ENCODE measurements at regions not wholly inside any gene's neighbourhood (a gene's known extent, or its start where the extent isn't known, plus 50 kb on each side); places are given as distances from the start of the nearest gene placed in this dataset.
"Not testable (repeated sequence)": the region's sequence is repeated elsewhere in the genome, so short reads cannot be mapped to it uniquely, and the experiment has no call there.

DNA sequence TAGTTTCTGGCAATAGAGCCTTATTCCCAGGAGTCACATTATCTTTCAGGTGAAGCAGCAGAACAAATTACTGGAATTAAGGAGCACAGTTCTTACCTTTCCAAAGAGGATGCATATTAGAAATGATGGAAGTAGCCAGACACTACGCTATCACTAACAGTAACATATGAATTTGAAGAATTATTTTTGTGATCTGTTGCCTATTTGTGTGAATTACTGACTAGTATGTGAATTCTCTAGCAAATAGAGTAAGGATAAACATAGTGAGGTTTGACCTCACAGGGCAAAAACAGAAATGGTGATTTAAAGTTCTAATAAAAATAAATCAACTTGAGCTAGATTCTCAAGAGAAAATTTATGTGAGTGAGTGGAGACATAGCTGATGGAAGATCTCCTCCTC is 1299.3 kb downstream of the XPNPEP1 start:
- DNase-seq, result no peak

DNA sequence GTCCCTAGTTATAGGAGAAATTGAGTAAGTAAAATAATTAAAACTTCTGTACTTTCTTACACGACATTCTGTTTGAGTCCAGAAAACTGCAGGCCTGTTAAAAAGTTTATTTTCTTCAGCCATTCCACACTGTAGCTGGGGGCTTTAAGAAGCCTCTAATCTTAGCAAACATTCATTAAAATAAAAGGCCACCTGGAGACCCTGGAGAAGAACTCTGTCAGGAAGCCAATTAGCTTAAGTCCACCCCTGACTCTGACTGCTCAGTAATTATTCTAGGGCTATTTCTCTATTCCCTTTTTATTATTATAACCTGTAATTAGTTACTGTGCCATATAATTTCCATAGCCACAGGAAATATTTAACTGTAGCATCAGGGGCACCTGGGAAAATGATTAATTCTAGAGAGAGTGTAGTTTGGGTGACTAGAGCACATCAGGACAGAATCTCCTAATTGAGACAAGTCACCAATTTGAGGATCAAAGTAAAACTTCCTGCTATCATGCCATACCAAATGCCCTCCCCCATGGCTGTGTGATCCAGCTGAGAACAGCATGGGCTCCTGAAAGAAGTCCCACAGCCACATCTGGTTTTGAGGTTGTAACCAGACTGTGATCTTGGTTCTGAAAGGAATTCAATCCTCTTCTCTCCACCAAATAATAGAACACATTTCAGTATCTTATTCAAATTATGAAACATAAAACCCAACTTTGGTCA is 1302.3 kb downstream of the XPNPEP1 start:
- no peak for DNase-seq

DNA sequence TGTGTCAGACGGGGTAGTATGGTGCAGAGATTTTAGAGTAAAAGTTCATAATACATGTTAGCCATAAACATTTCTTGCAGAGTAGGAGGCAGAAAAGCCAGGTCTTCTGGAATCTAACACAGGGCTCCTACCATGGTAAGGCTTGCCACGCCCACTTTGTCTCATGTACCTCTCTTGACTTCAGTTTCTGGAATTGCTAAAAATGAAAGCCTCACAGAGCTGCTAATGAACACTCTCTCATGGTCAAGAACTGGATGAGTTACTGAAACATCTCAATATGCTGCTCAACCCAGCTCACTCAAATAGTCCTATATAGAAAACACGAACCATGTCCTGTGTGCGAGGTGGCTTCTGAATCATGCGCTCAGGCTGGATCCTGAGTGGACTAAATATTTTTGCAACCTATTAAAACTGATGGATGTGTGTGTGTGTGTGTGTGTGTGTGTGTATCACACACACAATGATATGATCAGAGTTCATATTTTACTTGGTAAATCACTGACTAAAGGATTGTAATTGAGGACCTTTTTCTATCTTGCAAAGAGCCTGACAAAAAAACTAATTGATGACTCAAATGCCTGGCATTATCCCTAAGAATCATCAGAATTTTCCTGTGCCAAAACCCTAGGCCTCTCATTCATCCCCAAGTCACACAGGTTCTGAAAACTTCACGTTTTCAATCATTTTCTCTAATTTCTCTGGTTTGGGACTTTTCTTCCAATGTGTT is 1306.6 kb downstream of the XPNPEP1 start:
- DNase-seq, result no peak

DNA sequence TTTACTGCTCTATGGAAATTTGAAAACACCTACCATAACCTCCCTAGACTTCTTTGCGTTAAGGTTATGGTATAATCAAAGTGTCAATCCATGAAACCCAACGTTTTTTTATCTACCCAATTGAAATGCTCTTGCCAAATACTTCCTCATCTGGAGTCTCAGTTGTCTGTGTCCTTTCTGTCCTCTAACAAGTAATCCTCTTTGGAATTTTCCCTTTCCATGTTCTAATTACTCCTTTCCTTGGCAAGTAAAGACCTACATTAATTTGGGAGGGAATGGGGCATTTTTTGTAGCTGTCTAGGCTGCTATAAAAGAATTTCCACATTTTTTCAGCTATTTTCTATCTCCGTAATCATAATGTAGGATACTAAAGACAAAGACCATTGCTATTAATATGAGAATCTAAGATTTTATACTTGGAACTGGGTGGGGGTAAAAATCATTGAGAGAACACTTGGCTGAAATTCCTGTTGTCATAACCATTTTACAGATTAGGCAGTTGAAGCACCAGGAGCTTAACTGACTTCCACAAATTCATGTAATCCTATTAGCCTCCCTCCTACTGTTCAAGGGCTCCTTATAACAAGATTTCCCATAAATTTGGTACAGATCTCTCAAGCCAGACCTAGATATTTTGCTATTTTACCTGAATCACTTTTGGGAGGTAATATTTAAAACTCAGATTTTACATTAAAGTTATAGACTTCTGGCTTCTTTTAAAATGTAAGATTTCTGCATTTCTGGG is 1307.6 kb downstream of the XPNPEP1 start:
- no peak for DNase-seq

DNA sequence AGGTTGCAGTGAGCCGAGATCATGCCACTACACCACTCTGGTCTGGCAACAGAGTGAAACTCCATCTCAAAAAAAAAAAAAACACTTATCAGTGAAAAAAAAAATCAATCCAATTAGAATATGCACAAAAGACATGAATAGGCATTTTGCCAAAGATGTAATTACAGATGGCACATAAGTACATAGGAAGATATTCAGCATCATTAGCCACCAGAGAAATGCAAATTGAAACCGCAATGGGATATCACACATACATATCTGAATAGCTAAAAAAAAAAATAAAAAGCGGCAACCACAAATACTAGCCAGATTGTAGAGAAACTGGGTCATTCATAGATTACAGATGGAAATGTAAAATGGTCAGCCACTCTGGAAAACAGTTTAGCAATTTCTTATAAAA is 1310.8 kb downstream of the XPNPEP1 start:
- DNase-seq, result no peak

DNA sequence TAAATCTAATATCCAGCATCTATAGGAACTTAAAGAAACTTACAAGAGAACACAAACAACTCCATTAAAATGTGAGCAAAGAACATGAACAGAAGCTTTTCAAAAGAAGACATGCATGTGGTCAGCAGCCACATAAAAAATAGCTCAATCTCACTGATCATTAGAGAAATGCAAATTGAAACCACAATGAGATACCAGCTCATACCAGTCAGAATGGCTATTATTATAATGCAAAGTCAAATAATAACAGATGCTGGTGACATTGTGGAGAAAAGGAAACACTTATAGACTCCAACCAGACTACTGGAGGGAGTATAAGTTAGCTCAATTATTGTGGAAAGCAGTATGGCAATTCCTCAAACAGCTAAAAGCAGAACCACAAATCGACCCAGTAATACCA is 1314.5 kb downstream of the XPNPEP1 start:
- DNase-seq, result no peak

DNA sequence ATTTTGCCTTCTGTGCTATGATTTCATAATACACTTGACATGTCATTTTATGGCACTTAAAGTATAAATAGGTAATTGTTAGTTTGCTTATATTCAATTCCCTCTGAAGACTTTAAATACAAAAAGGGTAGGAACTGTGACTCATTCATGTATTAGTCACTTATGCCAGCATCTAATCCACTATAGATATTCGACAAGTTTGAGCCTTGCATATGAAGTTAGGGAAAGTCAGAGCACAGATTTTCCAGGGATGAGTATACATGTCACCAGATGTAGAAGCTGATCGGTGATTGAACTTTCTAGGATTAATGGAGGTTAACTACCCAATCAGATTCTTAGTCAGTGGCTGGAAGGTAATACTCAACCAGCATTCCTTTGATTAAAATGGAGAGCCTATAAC is 1321.5 kb downstream of the XPNPEP1 start:
- DNase-seq, result no peak

DNA sequence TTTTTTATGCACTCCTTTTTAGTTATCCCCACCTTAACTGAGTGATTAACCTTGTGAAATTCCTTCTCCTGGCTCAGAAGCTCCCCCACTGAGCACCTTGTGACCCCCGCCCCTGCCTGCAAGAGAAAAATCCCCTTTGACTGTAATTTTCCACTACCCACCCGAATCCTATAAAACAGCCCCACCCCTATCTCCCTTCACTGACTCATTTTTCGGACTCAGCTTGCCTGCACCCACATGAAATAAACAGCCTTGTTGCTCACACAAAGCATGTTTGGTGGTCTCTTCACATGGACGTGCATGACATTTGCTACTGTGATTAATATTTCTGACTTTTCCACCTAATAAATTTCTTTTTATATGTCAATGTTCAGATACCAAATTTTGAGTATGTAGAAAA is 1322.8 kb downstream of the XPNPEP1 start:
- DNase-seq, result not testable (repeated sequence)

DNA sequence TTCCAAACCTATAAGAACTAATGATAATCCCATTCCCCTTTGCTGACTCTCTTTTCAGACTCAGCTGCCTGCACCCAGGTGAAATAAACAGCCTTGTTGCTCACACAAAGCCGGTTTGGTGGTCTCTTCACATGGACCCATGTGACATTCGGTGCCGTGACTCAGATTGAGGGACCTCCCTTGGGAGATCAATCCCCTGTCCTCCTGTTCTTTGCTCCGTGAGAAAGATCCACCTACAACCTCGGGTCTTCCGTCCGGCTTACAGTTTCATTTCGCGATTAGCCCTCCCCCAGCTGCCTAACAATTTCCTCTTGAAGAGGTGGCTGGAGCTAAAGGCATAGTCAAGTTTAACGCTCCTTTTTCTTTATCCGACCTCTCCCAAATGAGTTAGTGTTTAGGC is 1324.0 kb downstream of the XPNPEP1 start:
- DNase-seq, result not testable (repeated sequence)

DNA sequence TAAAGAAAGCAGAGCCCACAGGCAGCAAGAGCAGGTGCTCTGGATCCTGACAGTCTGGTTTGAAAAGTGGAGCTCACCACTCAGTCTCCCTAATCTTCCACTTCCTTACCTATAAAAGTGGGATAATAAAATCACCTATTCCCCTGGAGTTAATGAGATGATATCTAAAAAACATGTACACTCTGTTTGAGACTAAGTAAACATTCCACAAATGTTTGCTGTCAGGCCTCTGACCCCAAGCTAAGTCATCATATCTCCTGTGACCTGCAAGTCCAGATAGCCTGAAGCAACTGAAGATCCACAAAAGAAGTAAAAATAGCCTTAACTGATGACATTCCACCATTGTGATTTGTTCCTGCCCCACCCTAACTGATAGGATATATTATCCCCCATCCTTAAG is 1324.5 kb downstream of the XPNPEP1 start:
- DNase-seq, result no peak

DNA sequence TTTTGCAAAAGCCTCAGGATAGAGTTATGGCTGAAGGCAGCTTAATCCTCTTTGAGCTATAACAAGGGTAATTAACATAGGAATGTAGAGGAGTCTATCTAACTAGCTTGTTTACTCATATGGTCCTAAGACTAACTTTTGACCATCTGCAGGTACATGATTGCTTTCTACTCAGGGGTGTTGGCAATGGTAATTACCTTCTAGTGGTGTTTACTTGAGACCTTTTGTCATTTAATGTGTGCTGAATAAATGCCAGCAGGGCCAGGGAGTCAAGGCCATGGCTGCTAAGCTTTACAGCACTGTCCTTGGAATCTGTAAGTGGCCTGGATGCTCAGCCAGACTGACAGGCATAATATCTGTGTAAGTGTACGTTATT is 1325.0 kb downstream of the XPNPEP1 start:
- no peak for DNase-seq

DNA sequence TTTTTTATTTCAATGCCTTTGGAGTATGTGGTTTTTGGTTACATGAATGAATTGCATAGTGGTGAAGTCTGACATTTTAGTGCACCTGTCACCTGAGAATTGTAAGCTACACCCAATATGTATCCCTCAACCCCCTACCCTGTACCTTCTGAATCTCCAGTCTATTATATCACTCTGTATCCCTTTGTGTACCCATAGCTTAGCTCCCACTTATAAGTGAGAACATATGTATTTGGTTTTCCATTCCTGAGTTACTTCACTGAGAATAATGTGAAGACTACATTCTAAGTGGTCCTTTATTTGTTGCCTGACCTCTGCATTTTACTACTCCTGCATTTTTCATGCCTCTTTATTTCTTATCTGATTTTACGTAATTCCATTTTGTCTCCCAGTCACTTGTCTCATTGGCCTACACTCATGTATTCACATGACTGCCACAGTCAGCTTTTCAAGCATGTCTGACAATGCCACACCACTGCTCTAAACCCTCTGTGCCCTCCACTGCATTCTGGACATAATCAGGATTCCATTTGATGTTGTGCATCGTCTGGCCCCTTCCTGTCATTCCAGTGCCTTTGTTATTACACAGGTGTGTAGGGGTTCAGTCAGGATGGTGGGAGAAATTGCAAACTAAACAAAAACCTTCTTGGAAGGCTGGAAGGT is 1325.5 kb downstream of the XPNPEP1 start:
- no peak for DNase-seq

DNA sequence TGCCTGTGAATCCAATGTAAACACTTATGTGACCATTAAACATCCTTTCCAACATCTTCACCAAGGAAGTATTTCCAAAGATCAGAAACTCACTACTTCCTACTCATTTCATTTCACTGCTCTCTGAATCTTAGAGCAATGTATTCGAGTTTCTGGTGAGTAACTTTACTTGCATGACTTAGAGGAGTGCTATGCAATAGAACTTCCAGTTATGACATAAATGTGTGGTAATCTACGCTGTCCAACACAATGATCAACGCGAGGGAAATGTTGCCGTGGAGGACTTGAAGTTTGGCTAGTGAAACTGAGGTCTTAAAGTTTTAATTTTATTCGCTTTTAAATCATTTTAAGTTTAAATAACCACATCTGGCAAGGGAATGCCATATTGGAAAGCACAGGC is 1326.3 kb downstream of the XPNPEP1 start:
- no peak for DNase-seq

DNA sequence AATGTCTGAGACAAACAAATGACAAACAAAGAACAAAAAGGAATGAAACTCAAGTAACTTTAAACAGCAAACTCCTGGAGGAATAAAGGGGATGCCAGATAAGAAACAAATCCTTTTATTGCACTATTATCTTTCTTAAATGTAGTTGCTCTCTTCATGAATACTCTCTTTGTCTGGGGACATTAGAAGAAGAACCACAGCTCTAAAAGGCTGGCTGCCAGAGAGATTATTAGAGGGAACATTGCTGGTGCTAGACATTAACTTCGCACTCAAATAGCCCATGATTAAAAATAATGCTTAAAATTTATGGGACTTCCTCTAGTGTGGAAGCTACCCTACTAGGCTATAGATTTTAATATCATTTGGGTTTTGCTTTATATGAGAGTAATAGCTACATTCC is 1330.4 kb downstream of the XPNPEP1 start:
- no peak for DNase-seq

DNA sequence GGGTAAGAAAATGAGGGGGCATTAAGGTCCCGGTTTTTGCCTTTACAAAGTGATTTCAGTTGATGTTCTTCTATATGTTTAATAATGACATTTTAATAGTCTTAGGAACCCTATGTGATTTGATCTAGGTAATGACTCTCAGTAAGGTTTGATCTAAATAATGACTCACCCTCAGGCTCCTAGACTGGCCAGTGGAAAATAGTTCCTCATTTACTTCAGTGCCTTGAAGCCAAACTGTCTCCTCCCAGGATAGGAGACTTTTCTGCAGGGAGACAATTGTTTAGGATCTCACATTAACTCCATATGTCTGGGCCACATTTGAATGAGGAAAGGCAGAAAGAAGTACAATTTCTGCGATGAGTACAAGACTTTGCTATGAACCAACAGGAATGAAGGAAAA is 1331.9 kb downstream of the XPNPEP1 start:
- DNase-seq, result no peak

DNA sequence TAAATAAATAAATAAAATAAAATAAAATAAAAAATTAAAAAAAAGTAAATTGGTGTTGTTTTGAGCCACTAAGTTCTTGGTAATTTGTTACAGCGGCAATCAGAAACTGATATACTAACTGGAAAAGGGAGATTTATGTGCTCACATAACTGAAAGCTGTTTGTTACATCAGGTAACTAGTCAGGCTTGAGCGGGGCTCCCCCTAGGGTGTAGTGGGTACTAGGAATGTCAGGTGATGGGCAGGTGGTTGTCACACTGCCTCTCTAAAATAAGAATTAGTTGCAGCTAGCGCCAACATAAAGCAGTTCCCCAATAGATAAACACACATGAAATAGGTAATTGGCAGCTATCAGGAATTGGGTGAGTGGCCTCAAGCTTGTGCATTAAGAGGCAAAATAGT is 1336.9 kb downstream of the XPNPEP1 start:
- no peak for DNase-seq

DNA sequence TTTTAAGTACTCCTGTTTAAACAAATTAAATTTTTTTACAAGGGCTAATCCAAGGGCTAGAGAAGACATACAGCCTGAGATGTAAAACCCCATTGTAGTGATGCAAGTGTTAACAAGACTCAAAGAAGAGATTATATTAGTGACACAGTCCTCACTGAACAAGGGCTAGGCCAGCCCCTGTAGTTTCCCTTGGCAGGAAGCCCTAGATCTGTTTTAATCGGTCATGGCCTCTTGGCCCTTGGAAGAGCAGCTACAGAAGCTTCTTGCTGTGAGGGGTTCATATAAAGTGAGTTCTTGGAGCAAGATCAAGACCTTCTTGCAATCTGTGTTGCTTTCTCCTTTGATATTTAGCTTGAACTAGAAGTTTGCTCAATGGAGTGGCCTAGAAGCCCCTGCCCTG is 1339.4 kb downstream of the XPNPEP1 start:
- no peak for DNase-seq

DNA sequence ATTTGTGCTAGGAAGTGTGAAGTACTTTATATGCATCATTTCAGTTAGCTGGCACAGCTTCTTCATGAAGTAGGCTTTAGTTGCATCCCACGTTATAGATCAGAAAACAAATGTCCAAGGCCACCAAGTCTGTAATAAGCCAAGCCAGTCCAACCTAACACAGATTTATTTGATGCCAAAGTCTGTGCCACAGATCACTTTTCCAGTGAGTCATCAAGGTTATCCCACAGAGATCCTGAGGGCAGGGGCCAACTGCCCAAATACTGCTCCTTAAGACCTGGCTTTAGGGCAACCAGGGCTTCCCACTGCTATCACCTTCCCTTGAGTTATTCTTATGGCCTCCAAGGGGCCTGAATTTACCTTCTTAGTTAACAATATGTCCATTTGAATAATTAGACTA is 1340.4 kb downstream of the XPNPEP1 start:
- DNase-seq, result no peak

DNA sequence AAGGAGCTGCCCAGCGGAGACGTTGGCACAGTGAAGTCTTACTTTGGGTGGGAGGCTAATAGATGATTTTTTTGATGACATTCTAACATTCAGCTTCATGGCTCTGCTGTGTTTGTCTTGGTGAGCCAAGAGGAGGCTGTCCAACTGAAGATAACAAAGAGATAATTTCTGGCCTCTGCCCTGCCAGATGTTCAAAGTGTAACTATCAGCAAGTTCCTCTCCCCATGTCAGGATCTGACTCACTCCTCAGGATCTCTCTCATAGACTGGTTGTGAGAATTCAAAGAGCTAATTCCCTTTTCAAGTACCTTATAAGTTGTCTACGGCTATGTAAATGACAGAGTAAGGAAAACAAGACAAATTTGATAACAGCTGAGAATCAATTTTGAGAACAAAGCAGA is 1340.9 kb downstream of the XPNPEP1 start:
- no peak for DNase-seq

DNA sequence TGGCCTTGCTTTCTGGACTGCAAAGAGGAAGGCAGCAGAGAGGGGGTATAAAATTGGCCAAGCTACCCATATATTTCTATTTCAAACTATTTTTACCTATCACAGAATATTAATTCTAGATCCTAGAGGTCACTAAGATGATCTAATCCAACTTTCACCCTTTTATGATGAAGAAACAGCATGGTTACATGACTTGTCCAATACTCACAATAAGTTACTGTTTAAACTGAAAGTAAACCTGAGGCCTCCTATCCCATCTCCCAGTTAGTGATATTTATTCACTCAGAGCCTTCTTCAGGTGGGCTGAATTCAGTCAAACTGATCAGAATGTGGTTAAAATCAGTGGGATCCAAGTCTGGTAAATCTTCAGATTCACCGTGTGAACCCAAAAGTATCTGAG is 1345.1 kb downstream of the XPNPEP1 start:
- no peak for DNase-seq

DNA sequence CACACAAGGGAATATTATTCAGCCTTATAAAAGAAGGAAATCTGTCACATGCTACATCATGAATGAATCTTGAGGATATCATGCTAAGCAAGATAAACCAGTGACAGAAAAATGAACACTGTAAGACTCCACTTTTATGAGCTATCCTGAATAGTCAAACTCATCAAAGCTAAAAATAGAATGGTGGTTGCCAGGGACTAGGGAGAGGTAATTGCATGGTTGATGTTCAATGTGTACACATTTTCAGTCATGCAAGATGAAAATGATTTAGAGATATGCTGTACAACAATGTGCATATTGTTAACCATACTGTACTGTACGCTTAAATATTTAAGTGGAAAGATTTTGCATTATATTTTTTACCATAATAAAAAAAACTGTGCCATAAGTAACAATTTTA is 1349.1 kb downstream of the XPNPEP1 start:
- DNase-seq, result no peak

DNA sequence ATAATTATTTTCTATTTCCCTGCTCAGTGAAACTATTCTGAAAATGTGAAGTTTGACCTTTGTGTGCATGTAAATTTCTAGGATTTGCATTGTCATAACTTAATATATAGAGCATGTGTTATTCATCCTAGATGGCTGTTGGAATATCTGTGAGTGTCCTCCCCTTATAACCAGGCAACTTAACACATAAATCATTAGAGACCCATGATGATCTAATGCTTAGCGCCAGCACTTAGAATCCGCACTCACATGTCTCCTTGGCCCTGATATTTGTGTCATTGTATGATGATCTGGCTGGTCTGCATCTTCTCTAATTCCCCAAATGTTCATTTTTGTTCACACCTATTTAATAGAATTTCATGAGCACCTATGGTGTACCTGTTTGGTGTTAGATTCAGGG is 1354.5 kb downstream of the XPNPEP1 start:
- no peak for DNase-seq

DNA sequence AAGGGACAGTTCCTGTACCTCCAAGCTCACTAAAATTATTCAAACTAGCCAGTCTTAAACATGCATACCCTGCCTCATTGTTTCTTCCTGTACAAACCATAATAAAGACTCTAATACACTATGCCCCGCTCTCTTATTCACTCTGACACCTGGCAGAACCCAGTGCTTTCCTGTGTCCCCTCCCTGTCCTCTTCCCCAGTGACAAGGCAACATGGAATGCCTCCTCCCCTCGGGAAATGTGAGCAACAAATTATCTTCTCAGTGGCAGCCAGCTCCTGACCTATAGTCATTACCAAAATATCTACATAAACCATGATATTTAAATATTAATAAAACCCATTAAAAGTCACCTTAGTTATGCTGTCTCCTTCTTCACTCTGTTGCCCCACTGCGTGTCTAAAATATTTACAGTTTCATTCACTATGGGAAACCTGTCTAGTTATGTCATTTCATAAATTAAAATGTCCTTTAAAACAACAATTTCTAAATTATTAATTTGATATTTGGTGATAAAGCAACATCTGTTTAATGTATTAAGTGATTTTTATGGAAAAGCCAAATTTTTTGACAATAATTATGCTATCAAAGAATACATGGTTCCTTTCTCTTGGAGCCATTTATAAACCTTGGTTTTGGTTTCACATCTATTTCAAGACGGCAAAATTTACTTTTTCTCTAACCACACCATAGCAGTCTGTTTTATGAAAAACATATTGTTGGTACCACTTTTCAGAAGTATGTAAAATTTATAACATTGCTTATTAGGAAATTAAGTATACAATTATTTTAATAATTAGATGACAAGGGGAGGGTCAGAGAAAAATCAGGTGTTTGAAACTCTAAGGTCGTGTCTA is 1355.2 kb downstream of the XPNPEP1 start:
- DNase-seq, result no peak
